Retinal pigment epithelial cell (primary cell): ENCODE measurements at regions not wholly inside any gene's neighbourhood (a gene's known extent, or its start where the extent isn't known, plus 50 kb on each side); places are given as distances from the start of the nearest gene placed in this dataset.

Experiments
- DNase-seq: peaks from one replicate; pipeline ENCODE4 v3.0.0-alpha.2; 2010; ENCODE audit warnings: low read depth
- H3K4me3 ChIP-seq: 2 replicates; pipeline ENCODE4 v1.5.1; 2011; ENCODE audit warnings: mild to moderate bottlenecking, low read length, control low read depth, moderate library complexity
- TF ChIP-seq, protein P1 (sequence below): conservative IDR thresholded peaks from 2 replicates; pipeline ENCODE4 v1.5.1; 2011; ENCODE audit warnings: low read depth, low read length, control low read depth, inconsistent platforms

DNA sequence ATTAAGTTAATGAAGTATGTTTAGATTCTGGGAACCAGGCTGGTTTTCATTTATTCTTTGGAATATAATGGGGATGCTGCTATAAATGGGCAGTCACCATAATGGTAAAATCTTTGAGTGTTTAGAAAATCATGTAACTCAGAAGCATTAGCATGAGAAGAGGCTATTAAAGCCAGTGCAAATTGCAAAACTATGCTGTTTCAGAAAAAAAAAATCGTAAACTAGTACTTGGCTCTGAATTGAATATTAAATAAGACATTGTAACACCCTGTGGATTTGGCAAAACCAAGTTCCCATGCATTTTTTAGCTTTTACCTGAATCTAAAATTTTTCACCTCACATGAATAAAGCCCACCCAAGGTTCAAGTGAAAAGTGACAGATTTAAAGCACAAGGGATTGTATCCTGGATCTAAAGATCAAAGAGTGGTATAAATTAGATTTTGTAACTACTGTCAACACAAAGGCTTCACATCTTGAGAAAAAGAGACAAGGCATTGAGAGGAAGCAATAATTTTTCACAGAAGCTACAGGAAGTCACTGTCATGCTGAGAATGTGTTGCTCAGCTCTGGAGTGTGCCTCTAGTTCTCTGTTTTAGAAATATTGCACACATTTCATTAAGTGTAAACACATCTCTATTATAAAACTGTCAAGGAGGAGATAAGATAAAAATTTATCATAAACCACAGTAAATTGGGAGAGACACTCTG is 142.2 kb downstream of the ABCA8 start:
- TF ChIP-seq, protein P1, sequence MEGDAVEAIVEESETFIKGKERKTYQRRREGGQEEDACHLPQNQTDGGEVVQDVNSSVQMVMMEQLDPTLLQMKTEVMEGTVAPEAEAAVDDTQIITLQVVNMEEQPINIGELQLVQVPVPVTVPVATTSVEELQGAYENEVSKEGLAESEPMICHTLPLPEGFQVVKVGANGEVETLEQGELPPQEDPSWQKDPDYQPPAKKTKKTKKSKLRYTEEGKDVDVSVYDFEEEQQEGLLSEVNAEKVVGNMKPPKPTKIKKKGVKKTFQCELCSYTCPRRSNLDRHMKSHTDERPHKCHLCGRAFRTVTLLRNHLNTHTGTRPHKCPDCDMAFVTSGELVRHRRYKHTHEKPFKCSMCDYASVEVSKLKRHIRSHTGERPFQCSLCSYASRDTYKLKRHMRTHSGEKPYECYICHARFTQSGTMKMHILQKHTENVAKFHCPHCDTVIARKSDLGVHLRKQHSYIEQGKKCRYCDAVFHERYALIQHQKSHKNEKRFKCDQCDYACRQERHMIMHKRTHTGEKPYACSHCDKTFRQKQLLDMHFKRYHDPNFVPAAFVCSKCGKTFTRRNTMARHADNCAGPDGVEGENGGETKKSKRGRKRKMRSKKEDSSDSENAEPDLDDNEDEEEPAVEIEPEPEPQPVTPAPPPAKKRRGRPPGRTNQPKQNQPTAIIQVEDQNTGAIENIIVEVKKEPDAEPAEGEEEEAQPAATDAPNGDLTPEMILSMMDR: no peak
- DNase-seq: no peak
- H3K4me3 ChIP-seq: no peak overlapping the region

DNA sequence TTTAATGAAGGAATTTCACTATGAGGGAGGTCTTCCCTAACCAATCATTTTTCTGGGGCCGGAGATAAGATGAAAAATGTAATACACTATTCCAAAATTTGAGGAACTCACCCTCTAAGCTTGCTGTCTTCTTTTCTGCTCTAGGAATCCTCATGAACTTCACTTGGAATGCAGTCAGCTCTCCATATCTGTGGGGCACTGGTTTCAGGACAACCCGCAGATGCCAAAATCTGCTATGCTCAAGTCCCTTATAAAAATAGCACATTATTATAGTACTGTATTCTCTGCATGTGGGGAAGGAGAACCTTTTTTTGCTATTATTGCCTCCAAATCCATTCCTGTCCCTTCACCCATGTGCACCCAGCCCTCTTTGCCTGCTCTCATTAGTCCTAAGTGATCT is 146.0 kb downstream of the ABCA8 start:
- DNase-seq: no peak
- TF ChIP-seq, protein P1: no peak
- no peak overlapping the region for H3K4me3 ChIP-seq

DNA sequence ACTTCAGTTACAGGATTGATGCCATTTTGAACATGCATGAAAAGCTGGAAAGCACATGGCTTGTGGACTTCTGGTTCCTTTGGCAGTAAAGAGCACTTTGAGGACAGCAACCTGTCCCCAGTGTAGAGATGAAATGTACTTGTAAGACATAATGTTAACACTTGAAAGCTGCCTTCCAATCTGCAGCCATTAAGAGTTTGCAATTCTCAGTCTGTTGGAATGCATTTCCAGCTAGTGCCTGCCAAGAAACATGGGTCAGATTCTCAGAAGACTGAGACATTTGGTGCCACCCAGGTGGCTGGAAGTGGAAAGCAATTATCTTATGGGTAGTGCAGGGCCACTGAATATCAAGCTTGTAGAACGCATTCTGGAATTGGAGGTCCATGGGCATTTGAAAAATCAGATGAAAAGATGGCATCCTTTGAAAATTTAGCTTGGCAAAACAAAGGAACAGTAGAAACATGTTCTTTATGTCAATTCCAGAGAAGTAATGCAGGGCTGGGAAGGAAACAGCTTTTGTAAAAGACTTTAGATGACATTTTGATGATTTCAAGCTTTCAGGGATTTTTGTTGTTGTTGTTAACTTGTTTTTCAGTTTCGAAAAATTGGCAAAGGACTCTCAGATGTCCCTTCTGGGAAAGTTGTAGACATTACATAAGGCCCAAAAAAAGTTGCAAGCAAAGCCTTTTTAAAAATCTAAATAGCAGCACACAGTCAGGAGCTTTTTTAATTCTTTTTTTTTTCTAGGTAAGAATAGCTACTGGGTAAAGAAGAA is 147.0 kb downstream of the ABCA8 start:
- TF ChIP-seq, protein P1: no peak
- no peak for DNase-seq
- H3K4me3 ChIP-seq: no peak overlapping the region

DNA sequence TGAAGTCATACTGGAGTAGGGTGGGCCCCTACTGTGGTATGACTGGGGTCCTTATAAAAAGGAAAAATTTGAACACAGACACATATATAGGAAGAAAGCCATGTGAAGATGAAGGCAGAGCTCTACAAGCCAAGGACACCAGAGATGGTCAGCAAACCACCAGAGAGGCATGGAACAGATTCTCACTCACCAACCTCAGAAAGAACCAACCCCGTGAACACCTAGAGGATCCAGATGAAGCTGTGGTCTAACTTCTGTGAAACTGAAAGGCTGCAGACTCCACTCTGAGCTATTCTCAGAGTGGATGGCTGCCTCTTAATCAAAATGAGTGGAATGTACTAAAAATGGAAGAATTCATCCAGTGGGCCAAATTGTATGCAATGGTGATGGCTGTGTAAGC is 149.6 kb downstream of the ABCA8 start:
- TF ChIP-seq, protein P1: no peak

DNA sequence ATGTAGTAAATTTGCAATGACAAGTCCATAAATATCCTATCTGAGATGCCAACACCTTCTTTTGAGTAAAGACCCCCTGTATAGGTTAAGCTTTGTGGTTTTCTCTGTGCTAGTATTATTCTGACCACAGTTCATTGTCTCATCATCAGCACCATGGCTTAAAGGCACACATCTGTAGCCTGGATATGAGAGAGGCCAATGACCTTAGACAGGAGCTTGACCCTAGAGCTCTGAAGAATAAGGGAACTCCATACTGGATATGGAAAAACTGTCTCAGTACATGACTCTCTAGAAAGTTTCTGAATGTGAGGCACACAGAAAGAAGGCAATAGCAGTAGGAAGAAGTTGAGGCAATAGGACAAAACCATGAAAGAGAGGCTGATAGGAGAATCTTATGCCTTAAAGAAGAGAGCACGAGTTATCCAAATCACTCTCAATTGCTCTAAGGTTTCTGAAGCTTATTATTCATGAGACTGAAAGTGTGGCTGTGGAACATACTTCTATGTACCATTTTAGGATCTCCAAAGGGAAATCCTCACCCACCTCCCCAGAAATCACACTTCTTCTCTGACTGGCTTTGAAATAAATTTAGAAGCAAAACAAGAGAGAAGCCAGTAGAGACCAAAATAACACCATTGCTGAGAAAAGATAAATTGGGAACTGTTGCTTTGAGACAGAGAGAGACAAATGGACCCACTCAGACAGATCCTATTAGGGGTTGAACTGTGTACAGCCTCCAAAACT is 150.2 kb downstream of the ABCA8 start:
- H3K4me3 ChIP-seq: no peak overlapping the region
- TF ChIP-seq, protein P1: no peak

More for the DNA sequence above, 149.6 kb downstream of the ABCA8 start:
- no peak for DNase-seq
- H3K4me3 ChIP-seq: no peak overlapping the region

DNA sequence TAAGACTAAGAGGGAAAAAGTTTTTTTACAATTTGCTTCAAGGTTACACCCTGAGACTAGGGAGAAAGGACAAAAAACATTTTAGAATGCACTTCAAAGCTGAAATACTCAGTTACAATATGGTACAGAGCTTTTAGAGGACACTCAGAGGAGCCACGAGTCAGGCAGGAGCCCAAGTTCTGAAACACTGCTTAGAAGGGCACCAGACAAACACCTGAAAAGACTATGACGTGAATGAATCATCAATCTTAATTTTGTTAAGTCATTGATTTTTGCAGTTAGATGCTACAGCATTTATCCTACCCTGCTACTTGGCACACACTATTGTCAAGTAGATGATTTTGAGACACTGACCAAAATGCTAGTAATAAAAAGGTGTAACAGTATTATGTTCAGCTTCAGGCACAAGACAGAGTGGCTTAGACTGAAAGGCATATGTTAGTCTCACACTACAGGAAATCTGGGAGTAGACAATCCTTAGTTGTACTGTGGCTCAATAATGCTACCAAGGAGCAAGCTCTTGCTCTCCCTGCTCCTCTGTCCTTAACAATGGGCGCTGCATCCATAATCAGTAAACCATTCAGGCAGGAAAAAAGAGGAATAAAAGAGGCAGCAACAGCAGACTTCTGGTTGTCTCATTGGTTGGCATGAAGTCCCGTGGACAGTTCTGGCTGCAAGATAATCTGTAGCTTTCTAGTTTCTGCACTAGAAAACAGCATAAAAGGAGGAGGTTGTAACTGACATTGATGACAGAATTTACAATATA is 151.8 kb downstream of the ABCA8 start:
- no peak for DNase-seq
- TF ChIP-seq, protein P1: no peak
- no peak overlapping the region for H3K4me3 ChIP-seq

More for the DNA sequence above, 150.2 kb downstream of the ABCA8 start:
- DNase-seq: no peak
